Epithelial cell of esophagus (primary cell): ENCODE measurements at regions not wholly inside any gene's neighbourhood (a gene's known extent, or its start where the extent isn't known, plus 50 kb on each side); places are given as distances from the start of the nearest gene placed in this dataset.

ENCODE experiments used
- DNase-seq: peaks from one replicate; pipeline ENCODE4 v3.0.0; 2010; ENCODE audit warnings: low read depth
- H3K4me3 ChIP-seq: 2 replicates; pipeline ENCODE4 v1.5.1; 2011; ENCODE audit warnings: mild to moderate bottlenecking, low read length, control low read depth
- TF ChIP-seq, protein P1 (sequence below): IDR thresholded peaks from 2 replicates; pipeline ENCODE4 v1.5.1; 2011; ENCODE audit warnings: low read depth, mild to moderate bottlenecking, low read length, control low read depth, inconsistent platforms; ENCODE audit not compliant: insufficient read depth; ENCODE audit errors: missing control alignments

DNA sequence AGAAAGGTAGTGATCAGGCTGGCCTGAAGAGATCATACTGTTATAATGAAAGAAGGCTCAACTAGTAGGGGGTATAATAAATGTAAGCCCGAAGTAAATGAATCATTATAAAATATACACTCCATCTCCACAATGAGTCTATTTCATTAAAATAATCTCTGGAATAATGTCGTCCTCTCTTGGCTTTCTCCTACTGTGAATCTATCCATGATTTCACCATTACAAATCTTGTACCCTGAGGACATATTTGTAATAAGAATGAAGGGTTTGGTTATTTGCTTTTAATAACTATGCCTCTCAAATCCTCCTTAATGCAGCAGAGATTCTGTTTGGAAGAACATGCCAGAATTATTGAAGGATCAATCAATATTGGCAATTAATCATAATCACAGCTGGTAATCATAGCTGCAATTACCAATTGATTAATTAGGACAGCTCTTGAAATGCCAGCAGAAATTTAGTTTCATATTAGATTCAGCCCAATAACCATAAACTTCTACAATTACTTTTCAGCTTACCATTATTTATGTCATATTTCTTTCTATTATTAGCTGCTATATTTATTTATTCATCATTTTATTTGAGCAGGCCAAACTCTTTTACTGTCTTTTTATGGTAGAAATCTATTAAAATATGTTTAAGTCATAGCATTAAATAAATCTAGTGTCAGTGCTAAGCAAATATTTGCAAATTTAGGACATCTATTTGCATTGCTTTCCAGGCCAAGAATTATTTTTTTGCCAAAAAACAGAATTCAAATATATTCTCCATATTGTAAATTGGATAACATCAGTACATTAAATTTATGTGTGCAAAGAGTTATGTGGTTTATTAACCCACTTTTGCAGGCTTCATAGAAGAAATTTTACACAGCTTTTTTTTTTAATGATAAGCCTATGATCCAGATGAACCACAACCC, 588.4 kb upstream of the LRRC4C start:
- H3K4me3 ChIP-seq = no peak overlapping the region
- DNase-seq = no peak
- TF ChIP-seq, protein P1, sequence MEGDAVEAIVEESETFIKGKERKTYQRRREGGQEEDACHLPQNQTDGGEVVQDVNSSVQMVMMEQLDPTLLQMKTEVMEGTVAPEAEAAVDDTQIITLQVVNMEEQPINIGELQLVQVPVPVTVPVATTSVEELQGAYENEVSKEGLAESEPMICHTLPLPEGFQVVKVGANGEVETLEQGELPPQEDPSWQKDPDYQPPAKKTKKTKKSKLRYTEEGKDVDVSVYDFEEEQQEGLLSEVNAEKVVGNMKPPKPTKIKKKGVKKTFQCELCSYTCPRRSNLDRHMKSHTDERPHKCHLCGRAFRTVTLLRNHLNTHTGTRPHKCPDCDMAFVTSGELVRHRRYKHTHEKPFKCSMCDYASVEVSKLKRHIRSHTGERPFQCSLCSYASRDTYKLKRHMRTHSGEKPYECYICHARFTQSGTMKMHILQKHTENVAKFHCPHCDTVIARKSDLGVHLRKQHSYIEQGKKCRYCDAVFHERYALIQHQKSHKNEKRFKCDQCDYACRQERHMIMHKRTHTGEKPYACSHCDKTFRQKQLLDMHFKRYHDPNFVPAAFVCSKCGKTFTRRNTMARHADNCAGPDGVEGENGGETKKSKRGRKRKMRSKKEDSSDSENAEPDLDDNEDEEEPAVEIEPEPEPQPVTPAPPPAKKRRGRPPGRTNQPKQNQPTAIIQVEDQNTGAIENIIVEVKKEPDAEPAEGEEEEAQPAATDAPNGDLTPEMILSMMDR = no peak

GRCh38 chr11:42049186-42049585, 589.7 kb upstream of the LRRC4C start:
- DNase-seq = no peak
- no peak overlapping the region for H3K4me3 ChIP-seq
- TF ChIP-seq, protein P1 = no peak

GRCh38 chr11:42049650-42050049, 590.2 kb upstream of the LRRC4C start:
- no peak overlapping the region for H3K4me3 ChIP-seq
- TF ChIP-seq, protein P1 = no peak
- no peak for DNase-seq

DNA sequence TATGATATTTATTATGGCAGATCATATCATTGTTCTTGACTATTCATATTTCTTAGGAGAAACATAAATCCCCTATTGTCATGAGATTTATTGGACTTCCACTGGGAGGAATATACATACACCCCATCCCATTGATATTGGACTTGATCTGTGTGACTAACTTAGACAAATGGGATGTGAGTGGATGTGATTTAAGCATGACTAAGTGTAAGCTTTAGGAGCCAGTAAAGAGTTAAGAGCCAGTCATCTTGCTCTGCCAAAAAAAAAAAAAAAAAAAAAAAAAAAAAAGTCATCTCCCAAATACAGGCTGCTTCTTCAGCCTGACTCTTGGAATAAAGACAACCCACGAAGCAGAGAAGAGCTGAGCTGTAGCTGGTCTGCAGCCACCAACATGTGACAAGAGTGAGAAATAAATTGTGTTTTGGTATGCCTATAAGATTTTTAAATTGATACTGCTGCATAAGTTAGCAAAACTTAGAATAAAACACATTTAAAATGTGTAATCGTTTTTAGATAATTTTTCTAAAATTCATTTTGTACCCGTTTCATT, 595.0 kb upstream of the LRRC4C start:
- TF ChIP-seq, protein P1 = no peak
- no peak for DNase-seq
- no peak overlapping the region for H3K4me3 ChIP-seq

DNA sequence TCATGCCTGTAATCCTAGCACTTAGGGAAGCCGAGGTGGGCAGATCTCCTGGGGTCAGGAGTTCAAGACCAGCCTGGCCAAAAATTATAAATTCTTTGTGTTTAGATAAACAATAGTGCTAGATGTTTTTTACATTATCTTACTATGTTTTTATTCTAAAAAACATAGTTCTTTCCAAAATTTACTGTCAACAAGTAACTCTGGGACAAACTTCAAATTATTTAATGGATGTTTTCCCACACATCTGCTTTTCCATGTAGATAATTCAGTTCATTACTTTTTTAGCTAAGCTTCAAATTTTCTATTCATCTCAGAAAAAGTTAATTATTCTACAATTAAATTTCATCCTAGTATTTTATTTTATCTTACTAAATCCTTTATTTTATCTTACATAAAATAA, 596.2 kb upstream of the LRRC4C start:
- no peak for DNase-seq
- H3K4me3 ChIP-seq = no peak overlapping the region
- TF ChIP-seq, protein P1 = no peak

- TF ChIP-seq, protein P1 = no peak
- H3K4me3 ChIP-seq = no peak overlapping the region
- no peak for DNase-seq
These were observed 599.3 kb upstream of the LRRC4C start for GRCh38 chr11:42058794-42059193.
